D721Med (cell line): ENCODE measurements at regions not wholly inside any gene's neighbourhood (a gene's known extent, or its start where the extent isn't known, plus 50 kb on each side); places are given as distances from the start of the nearest gene placed in this dataset.

ENCODE experiments used
- DNase-seq: peaks from one replicate; pipeline ENCODE4 v3.0.0; 2011; ENCODE audit warnings: low spot score; ENCODE audit not compliant: insufficient read length
- FAIRE-seq: peaks from 2 replicates; lab custom pipeline; 2011; peaks lifted over from hg19 to GRCh38; lab: Jason Lieb, UNC
- TF ChIP-seq, protein P1 (sequence below): IDR thresholded peaks from 2 replicates; pipeline ENCODE4 v1.5.1; 2012; ENCODE audit warnings: mild to moderate bottlenecking, control low read depth; ENCODE audit not compliant: insufficient read depth; ENCODE audit errors: missing control alignments

DNA sequence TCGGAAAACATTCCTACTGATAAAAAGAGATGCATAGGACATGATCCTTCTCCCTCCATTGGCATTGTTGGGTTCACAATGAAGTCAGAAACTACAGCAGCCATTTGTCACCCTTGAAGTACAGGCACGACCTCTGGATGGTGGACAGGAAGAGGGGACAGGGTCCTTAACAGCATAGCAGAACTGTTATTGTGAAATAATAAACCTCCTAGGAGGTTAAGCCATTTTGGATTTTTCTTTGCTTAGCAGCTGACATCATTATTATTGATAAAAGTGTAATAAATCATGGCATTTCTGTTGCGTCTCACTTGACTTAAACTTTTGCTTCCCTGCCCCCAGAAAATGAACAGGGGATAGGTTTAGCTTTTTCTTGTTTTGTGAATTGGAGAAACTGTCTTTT is 134.3 kb upstream of the SASH1 start:
- FAIRE-seq = no peak
- TF ChIP-seq, protein P1, sequence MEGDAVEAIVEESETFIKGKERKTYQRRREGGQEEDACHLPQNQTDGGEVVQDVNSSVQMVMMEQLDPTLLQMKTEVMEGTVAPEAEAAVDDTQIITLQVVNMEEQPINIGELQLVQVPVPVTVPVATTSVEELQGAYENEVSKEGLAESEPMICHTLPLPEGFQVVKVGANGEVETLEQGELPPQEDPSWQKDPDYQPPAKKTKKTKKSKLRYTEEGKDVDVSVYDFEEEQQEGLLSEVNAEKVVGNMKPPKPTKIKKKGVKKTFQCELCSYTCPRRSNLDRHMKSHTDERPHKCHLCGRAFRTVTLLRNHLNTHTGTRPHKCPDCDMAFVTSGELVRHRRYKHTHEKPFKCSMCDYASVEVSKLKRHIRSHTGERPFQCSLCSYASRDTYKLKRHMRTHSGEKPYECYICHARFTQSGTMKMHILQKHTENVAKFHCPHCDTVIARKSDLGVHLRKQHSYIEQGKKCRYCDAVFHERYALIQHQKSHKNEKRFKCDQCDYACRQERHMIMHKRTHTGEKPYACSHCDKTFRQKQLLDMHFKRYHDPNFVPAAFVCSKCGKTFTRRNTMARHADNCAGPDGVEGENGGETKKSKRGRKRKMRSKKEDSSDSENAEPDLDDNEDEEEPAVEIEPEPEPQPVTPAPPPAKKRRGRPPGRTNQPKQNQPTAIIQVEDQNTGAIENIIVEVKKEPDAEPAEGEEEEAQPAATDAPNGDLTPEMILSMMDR = no peak
- no peak for DNase-seq

DNA sequence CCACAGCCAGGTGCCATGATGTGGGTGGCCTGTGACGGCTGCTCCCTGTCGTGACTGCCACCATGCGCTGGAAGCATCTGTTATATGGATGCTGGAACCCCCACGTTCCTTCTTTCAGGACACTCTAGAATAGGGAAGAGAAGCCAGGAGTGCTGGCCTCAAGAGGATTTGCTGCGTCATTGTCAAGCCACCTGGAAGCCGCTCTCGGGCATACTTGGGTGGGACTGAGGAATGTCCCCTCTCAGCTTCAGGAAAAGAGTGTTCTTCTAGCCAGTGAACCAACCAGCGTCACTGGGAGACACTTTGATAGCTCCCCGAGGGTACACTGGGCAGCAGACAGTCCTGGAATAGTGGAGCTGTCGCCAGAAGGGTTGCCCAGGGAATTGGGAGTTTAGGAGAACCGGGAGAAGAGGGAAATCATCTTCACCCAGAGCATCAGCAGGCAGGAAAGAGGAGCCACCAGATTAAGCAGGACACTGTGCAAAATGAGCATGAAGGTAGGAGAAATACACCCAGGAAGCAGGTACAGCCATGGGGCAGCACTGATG is 130.8 kb upstream of the SASH1 start:
- FAIRE-seq = no peak
- TF ChIP-seq, protein P1 = no peak
- DNase-seq = no peak

DNA sequence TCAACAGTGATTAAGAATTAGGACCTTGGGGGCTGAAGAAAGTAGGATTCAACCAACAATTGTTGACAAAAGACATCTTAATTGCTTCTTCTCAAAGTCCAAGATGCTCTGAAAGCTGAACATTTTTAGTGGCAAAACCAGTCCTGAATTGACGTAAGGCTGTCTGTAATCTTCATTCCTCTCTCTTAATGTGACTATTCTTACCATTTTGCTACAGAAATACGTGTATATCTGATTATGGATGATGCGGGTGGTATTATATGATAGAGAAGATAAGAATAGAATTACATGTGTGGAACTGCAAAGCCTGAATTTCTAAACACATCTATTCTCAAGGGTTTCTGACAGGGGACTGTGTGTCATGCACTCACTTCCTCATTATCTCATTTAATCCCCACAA is 130.3 kb upstream of the SASH1 start:
- TF ChIP-seq, protein P1 = no peak
- FAIRE-seq = no peak
- no peak for DNase-seq

DNA sequence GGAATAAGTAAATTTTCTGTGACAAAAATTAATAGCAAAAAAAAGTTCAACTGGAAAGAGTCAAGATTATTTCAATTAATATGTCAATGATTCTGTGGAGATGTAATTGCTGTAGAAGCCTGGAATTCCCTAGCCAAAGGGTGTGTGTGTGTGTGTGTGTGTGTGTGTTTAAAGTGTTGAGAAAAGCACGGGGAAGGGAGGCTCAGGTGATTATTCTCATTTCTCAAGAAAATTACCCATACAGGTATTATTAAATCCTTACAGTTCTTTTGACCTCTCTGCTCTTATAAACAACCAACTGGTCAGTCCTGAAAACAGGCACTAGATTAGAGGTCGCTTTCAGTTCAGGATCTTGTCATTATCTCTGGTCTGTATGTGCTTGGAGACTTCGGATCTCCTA is 129.3 kb upstream of the SASH1 start:
- DNase-seq = no peak
- TF ChIP-seq, protein P1 = no peak
- FAIRE-seq = no peak

DNA sequence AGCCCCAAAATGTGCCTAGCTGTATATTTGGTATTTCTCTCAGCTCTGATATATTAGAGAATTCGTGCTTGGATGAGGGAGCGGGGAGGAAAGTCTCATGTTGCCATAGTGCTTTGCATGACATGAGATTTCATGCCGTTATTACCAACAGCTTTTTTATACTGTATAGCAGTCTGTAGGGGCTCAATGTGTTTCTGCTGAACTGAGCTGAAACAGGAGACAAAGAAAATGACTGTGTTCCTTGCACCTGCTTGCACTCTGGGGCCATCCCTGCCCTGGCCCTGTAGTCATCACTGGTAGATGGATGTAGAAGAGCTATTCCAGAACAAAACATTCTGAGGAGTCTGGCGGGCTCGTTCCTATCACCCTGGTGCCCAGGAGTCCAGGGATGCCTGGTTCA is 128.0 kb upstream of the SASH1 start:
- DNase-seq = no peak
- TF ChIP-seq, protein P1 = no peak
- FAIRE-seq = no peak

DNA sequence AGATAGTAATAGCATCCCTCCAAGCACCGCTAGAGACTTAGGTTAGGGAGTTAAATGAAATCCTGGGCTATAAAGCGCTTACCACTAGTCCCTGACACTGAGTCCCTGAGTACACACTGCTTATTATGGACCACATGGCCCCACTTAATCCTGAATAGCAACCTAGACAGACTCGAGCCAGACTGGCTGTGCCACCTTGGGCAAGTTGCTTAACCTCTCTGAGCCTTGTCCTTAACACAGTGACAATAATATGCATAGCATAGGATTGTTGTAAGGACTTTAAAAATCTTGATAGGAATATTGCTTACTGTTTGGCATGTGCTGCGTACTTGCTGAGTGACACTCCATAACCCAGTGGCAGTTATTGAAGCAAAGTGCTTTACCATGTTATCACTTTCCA is 125.6 kb upstream of the SASH1 start:
- DNase-seq (no peak), FAIRE-seq (no peak)
- TF ChIP-seq, protein P1 = no peak

DNA sequence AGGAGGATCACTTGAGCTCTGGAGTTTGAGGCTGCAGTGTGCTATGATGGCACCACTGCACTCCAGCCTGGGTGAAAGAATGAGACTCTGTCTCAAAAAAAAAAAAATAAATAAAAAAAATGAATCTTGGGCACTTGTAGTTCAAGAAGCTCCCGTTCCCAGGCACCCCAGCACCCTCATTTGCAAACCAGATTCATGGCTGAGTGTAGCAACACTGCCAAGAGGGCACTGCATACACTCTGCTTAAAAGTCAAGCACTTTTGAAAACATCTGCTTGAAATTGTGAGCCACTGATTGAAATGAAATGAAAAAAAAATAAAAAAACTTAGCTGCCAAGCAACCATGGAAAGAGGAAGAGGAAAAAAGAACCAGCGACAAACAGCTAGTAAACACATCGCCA is 124.7 kb upstream of the SASH1 start:
- no peak for FAIRE-seq
- TF ChIP-seq, protein P1 = no peak
- no peak for DNase-seq
